WTC11 (cell line): ENCODE measurements at regions not wholly inside any gene's neighbourhood (a gene's known extent, or its start where the extent isn't known, plus 50 kb on each side); places are given as distances from the start of the nearest gene placed in this dataset.

Source experiments
- FOXP1 ChIP-seq: sonication (generic); formaldehyde crosslinking; IDR thresholded peaks from 2 replicates; pipeline ENCODE4 v1.8.0; 2022; ENCODE audit warnings: missing genetic modification reagents, mild to moderate bottlenecking, moderate library complexity, borderline replicate concordance
- JAZF1 ChIP-seq: fragments of 250-450 bp; sonication (Bioruptor Pico); IDR thresholded peaks from 2 replicates; pipeline ENCODE4 v1.9.0; 2021; ENCODE audit warnings: moderate library complexity, mild to moderate bottlenecking, inconsistent platforms
- SMAD4 ChIP-seq: sonication (generic); formaldehyde crosslinking; IDR thresholded peaks from 2 replicates; pipeline ENCODE4 v1.8.0; 2022; ENCODE audit warnings: mild to moderate bottlenecking, missing genetic modification reagents
- ZNF138 ChIP-seq: sonication (generic); formaldehyde crosslinking; conservative IDR thresholded peaks from 2 replicates; pipeline ENCODE4 v1.8.1; 2022; ENCODE audit warnings: mild to moderate bottlenecking, moderate library complexity, missing genetic modification reagents
- TF ChIP-seq, protein P1 (sequence below): fragments of 200-600 bp; IDR thresholded peaks from 2 replicates; pipeline ENCODE4 v1.8.0; 2022; ENCODE audit warnings: antibody characterized with exemption
- TF ChIP-seq, protein P2 (sequence below): sonication (generic); formaldehyde crosslinking; IDR thresholded peaks from 2 replicates; pipeline ENCODE4 v1.8.0; 2022; ENCODE audit warnings: mild to moderate bottlenecking, missing genetic modification reagents
- TF ChIP-seq, protein P3 (sequence below): sonication (generic); formaldehyde crosslinking; IDR thresholded peaks from 2 replicates; pipeline ENCODE4 v1.8.0; 2023; ENCODE audit warnings: missing genetic modification reagents
- TF ChIP-seq, protein P4 (sequence below): sonication (generic); formaldehyde crosslinking; conservative IDR thresholded peaks from 2 replicates; pipeline ENCODE4 v1.8.1; 2023; ENCODE audit warnings: mild to moderate bottlenecking, low read depth, missing genetic modification reagents, moderate library complexity
- TF ChIP-seq, protein P5 (sequence below): fragments of 250-450 bp; sonication (Bioruptor Pico); conservative IDR thresholded peaks from 2 replicates; pipeline ENCODE4 v1.9.0; 2021; ENCODE audit warnings: mild to moderate bottlenecking

DNA sequence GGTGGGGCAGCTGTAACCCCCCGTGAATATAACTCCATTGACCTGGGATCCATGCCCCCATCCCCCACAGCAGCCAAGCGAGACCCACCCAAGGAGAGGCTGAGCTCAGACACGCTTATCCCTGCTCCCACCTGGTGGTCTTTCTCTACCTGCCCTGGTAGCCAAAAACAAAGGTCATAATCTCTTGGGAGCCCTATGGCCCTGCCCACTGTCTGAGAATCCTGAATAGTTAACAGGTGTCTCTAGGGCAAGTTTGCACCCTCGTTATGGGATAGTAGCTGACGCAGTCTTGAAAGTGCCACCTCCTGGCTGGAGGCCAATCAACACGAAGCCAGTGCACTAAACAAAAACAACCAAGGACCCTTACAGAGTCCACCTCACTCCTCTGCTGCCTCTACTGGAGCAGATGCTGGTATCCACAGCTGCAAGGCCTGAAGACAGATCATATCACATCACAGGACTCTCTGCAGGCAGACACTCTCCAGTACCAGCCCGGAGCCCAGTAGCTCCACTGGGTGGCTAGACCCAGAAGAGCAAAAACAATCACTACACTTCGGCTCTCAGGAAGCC is 134.3 kb upstream of the C1orf174 start:
- TF ChIP-seq, protein P1, sequence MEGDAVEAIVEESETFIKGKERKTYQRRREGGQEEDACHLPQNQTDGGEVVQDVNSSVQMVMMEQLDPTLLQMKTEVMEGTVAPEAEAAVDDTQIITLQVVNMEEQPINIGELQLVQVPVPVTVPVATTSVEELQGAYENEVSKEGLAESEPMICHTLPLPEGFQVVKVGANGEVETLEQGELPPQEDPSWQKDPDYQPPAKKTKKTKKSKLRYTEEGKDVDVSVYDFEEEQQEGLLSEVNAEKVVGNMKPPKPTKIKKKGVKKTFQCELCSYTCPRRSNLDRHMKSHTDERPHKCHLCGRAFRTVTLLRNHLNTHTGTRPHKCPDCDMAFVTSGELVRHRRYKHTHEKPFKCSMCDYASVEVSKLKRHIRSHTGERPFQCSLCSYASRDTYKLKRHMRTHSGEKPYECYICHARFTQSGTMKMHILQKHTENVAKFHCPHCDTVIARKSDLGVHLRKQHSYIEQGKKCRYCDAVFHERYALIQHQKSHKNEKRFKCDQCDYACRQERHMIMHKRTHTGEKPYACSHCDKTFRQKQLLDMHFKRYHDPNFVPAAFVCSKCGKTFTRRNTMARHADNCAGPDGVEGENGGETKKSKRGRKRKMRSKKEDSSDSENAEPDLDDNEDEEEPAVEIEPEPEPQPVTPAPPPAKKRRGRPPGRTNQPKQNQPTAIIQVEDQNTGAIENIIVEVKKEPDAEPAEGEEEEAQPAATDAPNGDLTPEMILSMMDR: no peak
- no peak for TF ChIP-seq ZNF138 (CRISPR knock-in tag)
- TF ChIP-seq, protein P2, sequence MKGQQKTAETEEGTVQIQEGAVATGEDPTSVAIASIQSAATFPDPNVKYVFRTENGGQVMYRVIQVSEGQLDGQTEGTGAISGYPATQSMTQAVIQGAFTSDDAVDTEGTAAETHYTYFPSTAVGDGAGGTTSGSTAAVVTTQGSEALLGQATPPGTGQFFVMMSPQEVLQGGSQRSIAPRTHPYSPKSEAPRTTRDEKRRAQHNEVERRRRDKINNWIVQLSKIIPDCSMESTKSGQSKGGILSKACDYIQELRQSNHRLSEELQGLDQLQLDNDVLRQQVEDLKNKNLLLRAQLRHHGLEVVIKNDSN (CRISPR knock-in tag): no peak
- TF ChIP-seq, protein P3, sequence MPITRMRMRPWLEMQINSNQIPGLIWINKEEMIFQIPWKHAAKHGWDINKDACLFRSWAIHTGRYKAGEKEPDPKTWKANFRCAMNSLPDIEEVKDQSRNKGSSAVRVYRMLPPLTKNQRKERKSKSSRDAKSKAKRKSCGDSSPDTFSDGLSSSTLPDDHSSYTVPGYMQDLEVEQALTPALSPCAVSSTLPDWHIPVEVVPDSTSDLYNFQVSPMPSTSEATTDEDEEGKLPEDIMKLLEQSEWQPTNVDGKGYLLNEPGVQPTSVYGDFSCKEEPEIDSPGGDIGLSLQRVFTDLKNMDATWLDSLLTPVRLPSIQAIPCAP (CRISPR knock-in tag): no peak
- TF ChIP-seq, protein P4, sequence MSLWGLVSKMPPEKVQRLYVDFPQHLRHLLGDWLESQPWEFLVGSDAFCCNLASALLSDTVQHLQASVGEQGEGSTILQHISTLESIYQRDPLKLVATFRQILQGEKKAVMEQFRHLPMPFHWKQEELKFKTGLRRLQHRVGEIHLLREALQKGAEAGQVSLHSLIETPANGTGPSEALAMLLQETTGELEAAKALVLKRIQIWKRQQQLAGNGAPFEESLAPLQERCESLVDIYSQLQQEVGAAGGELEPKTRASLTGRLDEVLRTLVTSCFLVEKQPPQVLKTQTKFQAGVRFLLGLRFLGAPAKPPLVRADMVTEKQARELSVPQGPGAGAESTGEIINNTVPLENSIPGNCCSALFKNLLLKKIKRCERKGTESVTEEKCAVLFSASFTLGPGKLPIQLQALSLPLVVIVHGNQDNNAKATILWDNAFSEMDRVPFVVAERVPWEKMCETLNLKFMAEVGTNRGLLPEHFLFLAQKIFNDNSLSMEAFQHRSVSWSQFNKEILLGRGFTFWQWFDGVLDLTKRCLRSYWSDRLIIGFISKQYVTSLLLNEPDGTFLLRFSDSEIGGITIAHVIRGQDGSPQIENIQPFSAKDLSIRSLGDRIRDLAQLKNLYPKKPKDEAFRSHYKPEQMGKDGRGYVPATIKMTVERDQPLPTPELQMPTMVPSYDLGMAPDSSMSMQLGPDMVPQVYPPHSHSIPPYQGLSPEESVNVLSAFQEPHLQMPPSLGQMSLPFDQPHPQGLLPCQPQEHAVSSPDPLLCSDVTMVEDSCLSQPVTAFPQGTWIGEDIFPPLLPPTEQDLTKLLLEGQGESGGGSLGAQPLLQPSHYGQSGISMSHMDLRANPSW (CRISPR knock-in tag): no peak
- TF ChIP-seq FOXP1: no peak
- TF ChIP-seq JAZF1 (CRISPR knock-in tag): no peak
- TF ChIP-seq, protein P5, sequence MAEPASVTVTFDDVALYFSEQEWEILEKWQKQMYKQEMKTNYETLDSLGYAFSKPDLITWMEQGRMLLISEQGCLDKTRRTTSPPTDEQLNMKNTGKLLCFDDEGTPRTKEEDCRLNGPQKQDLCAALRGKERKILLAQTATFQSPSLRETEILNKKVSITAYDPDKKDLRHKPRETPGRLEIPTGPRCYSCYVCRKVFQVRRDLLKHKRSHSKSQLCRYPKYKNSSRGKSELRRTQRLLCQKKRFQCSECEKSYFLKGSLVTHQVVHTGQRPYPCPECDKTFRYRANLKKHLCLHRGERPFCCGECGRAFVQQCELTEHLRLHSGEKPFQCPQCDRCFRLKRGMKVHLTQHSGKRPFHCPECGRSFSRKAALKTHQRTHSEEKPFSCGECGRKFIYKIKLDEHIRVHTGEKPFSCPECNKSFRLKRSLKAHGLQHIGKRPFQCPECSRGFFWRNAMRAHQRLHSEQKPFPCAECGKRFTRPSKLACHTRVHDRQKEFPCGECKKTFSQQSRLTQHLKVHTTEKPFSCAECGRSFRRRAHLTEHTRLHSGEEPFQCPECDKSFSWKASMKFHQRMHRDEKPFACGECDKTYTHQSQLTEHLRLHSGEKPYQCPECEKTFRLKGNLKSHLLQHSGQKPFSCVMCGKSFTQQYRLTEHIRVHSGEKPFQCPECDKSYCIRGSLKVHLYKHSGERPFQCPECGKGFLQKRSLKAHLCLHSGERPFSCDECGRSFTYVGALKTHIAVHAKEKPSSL (CRISPR knock-in tag): no peak
- TF ChIP-seq SMAD4: no peak
